Neural cell (in vitro differentiated cells): ENCODE measurements at regions not wholly inside any gene's neighbourhood (a gene's known extent, or its start where the extent isn't known, plus 50 kb on each side); places are given as distances from the start of the nearest gene placed in this dataset.

Experiments used
- H2AFZ ChIP-seq: fragments of 200-600, 300-800 bp; sonication (generic), shearing (Covaris generic); 2 replicates; pipeline ENCODE4 v1.6.0; 2014; ENCODE audit warnings: low read depth, mild to moderate bottlenecking, antibody characterized with exemption, low read length, moderate library complexity
- H3F3A ChIP-seq: fragments of 200-600 bp; shearing (Covaris generic); 2 replicates; pipeline ENCODE4 v1.6.1; 2016; ENCODE audit warnings: mild to moderate bottlenecking, moderate library complexity, mixed read lengths, antibody characterized with exemption, low read length; ENCODE audit not compliant: insufficient read depth, poor library complexity, severe bottlenecking
- H3K27ac ChIP-seq: fragments of 200-600, 300-800 bp; sonication (generic), shearing (Covaris generic); 2 replicates; pipeline ENCODE4 v1.5.1; 2014; ENCODE audit warnings: mild to moderate bottlenecking, low read length, moderate library complexity
- H3K27me3 ChIP-seq: fragments of 300-800, 200-600 bp; sonication (generic), shearing (Covaris generic); 2 replicates; pipeline ENCODE4 v1.6.0; 2014; ENCODE audit warnings: mild to moderate bottlenecking, low read depth, low read length, moderate library complexity; ENCODE audit not compliant: insufficient read depth
- H3K36me3 ChIP-seq: fragments of 300-800, 200-600 bp; sonication (generic), shearing (Covaris generic); 2 replicates; pipeline ENCODE4 v1.5.1; 2014; ENCODE audit warnings: mild to moderate bottlenecking, antibody characterized with exemption, low read length, moderate library complexity; ENCODE audit not compliant: insufficient read depth
- H3K4me2 ChIP-seq: fragments of 300-800, 200-600 bp; sonication (generic), shearing (Covaris generic); 2 replicates; pipeline ENCODE4 v1.6.0; 2014; ENCODE audit warnings: mild to moderate bottlenecking, low read length
- H3K4me3 ChIP-seq: fragments of 300-800, 200-600 bp; sonication (generic), shearing (Covaris generic); 2 replicates; pipeline ENCODE4 v1.5.1; 2014; ENCODE audit warnings: mild to moderate bottlenecking, low read length, moderate library complexity
- H3K79me2 ChIP-seq: fragments of 200-600 bp; shearing (Covaris generic); replicated peaks from 2 replicates; pipeline ENCODE4 v1.6.0; 2014; ENCODE audit warnings: mild to moderate bottlenecking, low read length, moderate library complexity; ENCODE audit not compliant: insufficient read depth
- H3K9ac ChIP-seq: fragments of 300-800, 200-600 bp; sonication (generic), shearing (Covaris generic); 2 replicates; pipeline ENCODE4 v1.6.1; 2016; ENCODE audit warnings: mild to moderate bottlenecking, low read length, mixed read lengths
- H3K9me2 ChIP-seq: fragments of 200-600 bp; shearing (Covaris generic); 2 replicates; pipeline ENCODE4 v1.6.1; 2016; ENCODE audit warnings: mild to moderate bottlenecking, low read length, mixed read lengths; ENCODE audit not compliant: insufficient read depth
- H3K9me3 ChIP-seq: fragments of 200-600, 300-800 bp; sonication (generic), shearing (Covaris generic); 2 replicates; pipeline ENCODE4 v1.6.1; 2016; ENCODE audit warnings: mild to moderate bottlenecking, mixed run types, low read length, moderate library complexity, mixed read lengths
- H4K20me1 ChIP-seq: fragments of 200-600 bp; shearing (Covaris generic); 2 replicates; pipeline ENCODE4 v1.6.1; 2016; ENCODE audit warnings: mild to moderate bottlenecking, mixed run types; ENCODE audit not compliant: insufficient read depth
- EP300 ChIP-seq: fragments of 450-650 bp; conservative IDR thresholded peaks from 2 replicates; pipeline ENCODE4 v1.6.1; 2014; ENCODE audit warnings: antibody characterized with exemption, mild to moderate bottlenecking, moderate library complexity; ENCODE audit not compliant: poor library complexity, severe bottlenecking
- EZH2 ChIP-seq: fragments of 200-600, 300-800 bp; shearing (Covaris generic), sonication (generic); IDR thresholded peaks from 2 replicates; pipeline ENCODE4 v1.6.1; 2014; ENCODE audit warnings: antibody characterized with exemption, low read length, borderline replicate concordance, mild to moderate bottlenecking; ENCODE audit not compliant: insufficient read depth, poor library complexity, severe bottlenecking
- MXI1 ChIP-seq: fragments of 450-650 bp; conservative IDR thresholded peaks from 2 replicates; pipeline ENCODE4 v1.6.1; 2014; ENCODE audit warnings: antibody characterized with exemption, mild to moderate bottlenecking; ENCODE audit not compliant: poor library complexity, severe bottlenecking
- POLR2AphosphoS5 ChIP-seq: IDR thresholded peaks from 2 replicates; pipeline ENCODE4 v1.6.1; 2012
- RAD21 ChIP-seq: fragments of 450-650 bp; conservative IDR thresholded peaks from 2 replicates; pipeline ENCODE4 v1.6.1; 2014; ENCODE audit warnings: antibody characterized with exemption, mild to moderate bottlenecking, moderate library complexity
- SMC3 ChIP-seq: fragments of 450-650 bp; conservative IDR thresholded peaks from 2 replicates; pipeline ENCODE4 v1.6.1; 2014; ENCODE audit warnings: antibody characterized with exemption, mild to moderate bottlenecking, moderate library complexity; ENCODE audit not compliant: poor library complexity
- TAF1 ChIP-seq: IDR thresholded peaks from 2 replicates; pipeline ENCODE4 v1.6.1; 2012; ENCODE audit warnings: low read depth
- TF ChIP-seq, protein P1 (sequence below): IDR thresholded peaks from 2 replicates; pipeline ENCODE4 v1.6.1; 2012; ENCODE audit warnings: borderline replicate concordance
- TF ChIP-seq, protein P2 (sequence below): fragments of 450-650 bp; IDR thresholded peaks from 2 replicates; pipeline ENCODE4 v1.5.1; 2014; ENCODE audit warnings: antibody characterized with exemption, mild to moderate bottlenecking, moderate library complexity; ENCODE audit not compliant: poor library complexity, severe bottlenecking

DNA sequence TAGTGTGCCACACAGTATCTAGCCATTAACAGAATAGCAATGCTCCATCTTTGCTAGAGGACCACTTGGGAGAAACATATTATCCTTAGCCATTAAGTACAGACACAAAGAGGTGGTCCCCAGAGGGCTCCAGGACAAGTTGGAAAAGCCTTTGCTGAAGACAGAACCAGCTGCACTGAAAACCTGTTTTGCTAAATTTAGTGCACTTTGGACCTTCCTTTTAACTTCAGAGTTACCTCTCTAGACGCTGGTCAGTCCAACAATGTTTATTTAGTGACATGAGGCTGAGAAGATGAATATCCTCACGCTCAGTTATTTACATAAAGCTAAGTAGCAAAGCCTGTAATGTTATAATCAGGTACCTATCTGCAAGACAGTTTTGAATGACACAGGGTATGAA lies 265.0 kb upstream of the ZNF608 start:
- H3K4me3 ChIP-seq, result peak overlapping the region; percentile 15
- no peaks in the 10 kb centered on the region for H4K20me1 ChIP-seq
- peak overlapping the region; percentile 2 for H3K4me2 ChIP-seq
- H3K27ac ChIP-seq, result peak overlapping the region; percentile 55
- no peaks in the 10 kb centered on the region for H3K79me2 ChIP-seq
- H3K9ac ChIP-seq, result peak overlapping the region; percentile 10
- no peak for TF ChIP-seq MXI1
- no peak for TF ChIP-seq EZH2
- TF ChIP-seq TAF1, result peak; percentile 33
- no peak overlapping the region for H2AFZ ChIP-seq
- H3K9me3 ChIP-seq, result no peaks in the 10 kb centered on the region
- H3K27me3 ChIP-seq, result no peaks in the 10 kb centered on the region
- no peaks in the 10 kb centered on the region for H3K36me3 ChIP-seq
- no peaks in the 10 kb centered on the region for H3K9me2 ChIP-seq
- peaks cover 2% of the 10 kb centered on the region for H3F3A ChIP-seq

GRCh38 chr5:125011947-125012346 lies 265.5 kb upstream of the ZNF608 start:
- Histone ChIP-seq H4K20me1 (no peaks in the 10 kb centered on the region), H3K36me3 (no peaks in the 10 kb centered on the region), H3K4me3 (no peak overlapping the region), H3K4me2 (peak overlapping the region; percentile 11), H3K9me3 (no peaks in the 10 kb centered on the region), H3K9ac (no peak overlapping the region), H2AFZ (no peak overlapping the region), H3K9me2 (no peaks in the 10 kb centered on the region), H3K27me3 (no peaks in the 10 kb centered on the region), H3K79me2 (no peaks in the 10 kb centered on the region), H3F3A (peaks cover 2% of the 10 kb centered on the region), H3K27ac (peak overlapping the region; percentile 55)
- peak; percentile 24 for TF ChIP-seq SMC3
- TF ChIP-seq RAD21, result peak; percentile 50
- no peak for TF ChIP-seq EZH2
- peak; percentile 96 for TF ChIP-seq EP300
- TF ChIP-seq MXI1, result peak; percentile 25
- peak; percentile 57 for TF ChIP-seq POLR2AphosphoS5
- TF ChIP-seq, protein P1, sequence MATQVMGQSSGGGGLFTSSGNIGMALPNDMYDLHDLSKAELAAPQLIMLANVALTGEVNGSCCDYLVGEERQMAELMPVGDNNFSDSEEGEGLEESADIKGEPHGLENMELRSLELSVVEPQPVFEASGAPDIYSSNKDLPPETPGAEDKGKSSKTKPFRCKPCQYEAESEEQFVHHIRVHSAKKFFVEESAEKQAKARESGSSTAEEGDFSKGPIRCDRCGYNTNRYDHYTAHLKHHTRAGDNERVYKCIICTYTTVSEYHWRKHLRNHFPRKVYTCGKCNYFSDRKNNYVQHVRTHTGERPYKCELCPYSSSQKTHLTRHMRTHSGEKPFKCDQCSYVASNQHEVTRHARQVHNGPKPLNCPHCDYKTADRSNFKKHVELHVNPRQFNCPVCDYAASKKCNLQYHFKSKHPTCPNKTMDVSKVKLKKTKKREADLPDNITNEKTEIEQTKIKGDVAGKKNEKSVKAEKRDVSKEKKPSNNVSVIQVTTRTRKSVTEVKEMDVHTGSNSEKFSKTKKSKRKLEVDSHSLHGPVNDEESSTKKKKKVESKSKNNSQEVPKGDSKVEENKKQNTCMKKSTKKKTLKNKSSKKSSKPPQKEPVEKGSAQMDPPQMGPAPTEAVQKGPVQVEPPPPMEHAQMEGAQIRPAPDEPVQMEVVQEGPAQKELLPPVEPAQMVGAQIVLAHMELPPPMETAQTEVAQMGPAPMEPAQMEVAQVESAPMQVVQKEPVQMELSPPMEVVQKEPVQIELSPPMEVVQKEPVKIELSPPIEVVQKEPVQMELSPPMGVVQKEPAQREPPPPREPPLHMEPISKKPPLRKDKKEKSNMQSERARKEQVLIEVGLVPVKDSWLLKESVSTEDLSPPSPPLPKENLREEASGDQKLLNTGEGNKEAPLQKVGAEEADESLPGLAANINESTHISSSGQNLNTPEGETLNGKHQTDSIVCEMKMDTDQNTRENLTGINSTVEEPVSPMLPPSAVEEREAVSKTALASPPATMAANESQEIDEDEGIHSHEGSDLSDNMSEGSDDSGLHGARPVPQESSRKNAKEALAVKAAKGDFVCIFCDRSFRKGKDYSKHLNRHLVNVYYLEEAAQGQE, result peak; percentile 14
- TF ChIP-seq, protein P2, sequence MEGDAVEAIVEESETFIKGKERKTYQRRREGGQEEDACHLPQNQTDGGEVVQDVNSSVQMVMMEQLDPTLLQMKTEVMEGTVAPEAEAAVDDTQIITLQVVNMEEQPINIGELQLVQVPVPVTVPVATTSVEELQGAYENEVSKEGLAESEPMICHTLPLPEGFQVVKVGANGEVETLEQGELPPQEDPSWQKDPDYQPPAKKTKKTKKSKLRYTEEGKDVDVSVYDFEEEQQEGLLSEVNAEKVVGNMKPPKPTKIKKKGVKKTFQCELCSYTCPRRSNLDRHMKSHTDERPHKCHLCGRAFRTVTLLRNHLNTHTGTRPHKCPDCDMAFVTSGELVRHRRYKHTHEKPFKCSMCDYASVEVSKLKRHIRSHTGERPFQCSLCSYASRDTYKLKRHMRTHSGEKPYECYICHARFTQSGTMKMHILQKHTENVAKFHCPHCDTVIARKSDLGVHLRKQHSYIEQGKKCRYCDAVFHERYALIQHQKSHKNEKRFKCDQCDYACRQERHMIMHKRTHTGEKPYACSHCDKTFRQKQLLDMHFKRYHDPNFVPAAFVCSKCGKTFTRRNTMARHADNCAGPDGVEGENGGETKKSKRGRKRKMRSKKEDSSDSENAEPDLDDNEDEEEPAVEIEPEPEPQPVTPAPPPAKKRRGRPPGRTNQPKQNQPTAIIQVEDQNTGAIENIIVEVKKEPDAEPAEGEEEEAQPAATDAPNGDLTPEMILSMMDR, result peak; percentile 34
- TF ChIP-seq TAF1, result no peak
